Gastrocnemius medialis (tissue), 4 donors: ENCODE measurements at regions not wholly inside any gene's neighbourhood (a gene's known extent, or its start where the extent isn't known, plus 50 kb on each side); places are given as distances from the start of the nearest gene placed in this dataset.

Experiments
- CTCF ChIP-seq, 5 experiments: fragments of 450-650 bp in 3 of 5; fragments of 200-600 bp in 2 of 5; sonication (generic) in 2 of 5; IDR thresholded peaks in 4 of 5; conservative IDR thresholded peaks in 1 of 5; 1 replicate in 4 of 5; 2 replicates in 1 of 5; pipeline ENCODE4 v1.5.1; 2016 to 2019; ENCODE audit warnings: antibody characterized with exemption in 5 of 5, mild to moderate bottlenecking in 3 of 5, moderate library complexity in 3 of 5
- POLR2A ChIP-seq, 2 donors: fragments of 450-650 bp; IDR thresholded peaks; one replicate each; pipeline ENCODE4 v1.6.1; 2017; ENCODE audit warnings: antibody characterized with exemption in 2 of 2, mild to moderate bottlenecking in 2 of 2, moderate library complexity in 2 of 2

DNA sequence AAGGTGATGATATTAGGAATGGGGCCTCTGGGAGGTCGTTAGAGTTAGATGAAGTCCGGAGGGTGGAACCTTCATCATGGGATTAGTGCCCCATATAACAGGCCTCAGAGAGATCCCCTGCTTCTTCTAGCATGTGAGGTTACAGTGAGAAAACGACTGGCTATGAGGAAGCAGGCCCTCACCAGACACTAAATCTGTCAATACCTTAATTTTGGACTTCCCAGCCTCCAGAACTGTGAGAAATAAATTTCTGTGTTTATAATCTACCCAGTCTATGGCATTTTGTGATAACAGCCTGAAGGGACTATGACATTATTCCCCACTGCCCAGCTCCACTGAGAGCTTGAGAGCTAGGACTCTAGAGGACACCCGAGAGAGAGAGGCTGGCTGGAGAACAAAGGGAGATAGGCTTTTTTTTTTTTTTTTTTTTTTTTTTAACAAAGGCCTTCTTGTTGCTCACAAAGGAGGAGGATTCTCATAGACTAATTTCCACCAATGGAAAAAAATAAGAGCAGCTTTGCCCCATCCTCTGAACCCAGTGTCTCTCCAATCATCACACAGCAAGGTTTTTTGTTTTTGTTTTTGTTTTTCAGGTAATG lies 87.8 kb upstream of the EEA1 start:
- TF ChIP-seq CTCF (IDR thresholded peaks at IDR 0.05 in 4 of 5, conservative IDR thresholded peaks at IDR 0.05 in 1 of 5) = no peak
- TF ChIP-seq POLR2A (IDR thresholded peaks at IDR 0.05) = no peak
